ENCODE measurements at regions not wholly inside any gene's neighbourhood (a gene's known extent, or its start where the extent isn't known, plus 50 kb on each side); places are given as distances from the start of the nearest gene placed in this dataset.

- no peak overlapping the region for H3K4me3 Mint-ChIP-seq
- H3K4me1 Mint-ChIP-seq, result no peaks in the 10 kb centered on the region
- no peak for DNase-seq (ENCODE audit: low spot score in 2 of 2, unreplicated experiment in 2 of 2)
Observed at GRCh38 chr12:74906224-74906623, 303.4 kb downstream of the KCNC2 start.

GRCh38 chr12:74910831-74911230 lies 298.8 kb downstream of the KCNC2 start:
- Mint-ChIP-seq H3K4me1 (no peaks in the 10 kb centered on the region), H3K27ac (no peak overlapping the region), H3K27me3 (ENCODE audit: low read depth) (no peaks in the 10 kb centered on the region), H3K9me3 (no peaks in the 10 kb centered on the region), H3K36me3 (no peaks in the 10 kb centered on the region), H3K4me3 (no peak overlapping the region)
- no peak for TF ChIP-seq CTCF (IDR thresholded peaks at IDR 0.05; ENCODE audit: unreplicated experiment)
- DNase-seq (ENCODE audit: low spot score in 2 of 2, unreplicated experiment in 2 of 2), result no peak

More at GRCh38 chr12:74906224-74906623, 303.4 kb downstream of the KCNC2 start:
- H3K27me3 Mint-ChIP-seq (ENCODE audit: low read depth), result no peaks in the 10 kb centered on the region
- H3K27ac Mint-ChIP-seq, result no peak overlapping the region
- no peaks in the 10 kb centered on the region for H3K36me3 Mint-ChIP-seq
- TF ChIP-seq CTCF (IDR thresholded peaks at IDR 0.05; ENCODE audit: unreplicated experiment), result no peak
- no peaks in the 10 kb centered on the region for H3K9me3 Mint-ChIP-seq

- H3K4me1 Mint-ChIP-seq, result no peaks in the 10 kb centered on the region
- no peak overlapping the region for H3K4me3 Mint-ChIP-seq
- no peaks in the 10 kb centered on the region for H3K9me3 Mint-ChIP-seq
- DNase-seq (ENCODE audit: low spot score in 2 of 2, unreplicated experiment in 2 of 2), result no peak
- no peak overlapping the region for H3K27ac Mint-ChIP-seq
- no peak for TF ChIP-seq CTCF (IDR thresholded peaks at IDR 0.05; ENCODE audit: unreplicated experiment)
- no peaks in the 10 kb centered on the region for H3K36me3 Mint-ChIP-seq
- no peaks in the 10 kb centered on the region for H3K27me3 Mint-ChIP-seq (ENCODE audit: low read depth)
Observed at GRCh38 chr12:74914378-74914777, 295.3 kb downstream of the KCNC2 start.

GRCh38 chr12:74915718-74916117 lies 293.9 kb downstream of the KCNC2 start:
- Mint-ChIP-seq H3K27ac (no peak overlapping the region), H3K27me3 (ENCODE audit: low read depth) (no peaks in the 10 kb centered on the region), H3K36me3 (no peaks in the 10 kb centered on the region), H3K4me1 (no peaks in the 10 kb centered on the region), H3K4me3 (no peak overlapping the region), H3K9me3 (no peaks in the 10 kb centered on the region)
- no peak for TF ChIP-seq CTCF (IDR thresholded peaks at IDR 0.05; ENCODE audit: unreplicated experiment)
- no peak for DNase-seq (ENCODE audit: low spot score in 2 of 2, unreplicated experiment in 2 of 2)

GRCh38 chr12:74917743-74918142 lies 291.9 kb downstream of the KCNC2 start:
- DNase-seq (ENCODE audit: low spot score in 2 of 2, unreplicated experiment in 2 of 2), result no peak
- Mint-ChIP-seq H3K36me3 (no peaks in the 10 kb centered on the region), H3K27me3 (ENCODE audit: low read depth) (no peaks in the 10 kb centered on the region), H3K4me1 (no peaks in the 10 kb centered on the region), H3K27ac (no peak overlapping the region), H3K9me3 (no peaks in the 10 kb centered on the region), H3K4me3 (no peak overlapping the region)
- TF ChIP-seq CTCF (IDR thresholded peaks at IDR 0.05; ENCODE audit: unreplicated experiment), result no peak

GRCh38 chr12:74918291-74918690 lies 291.3 kb downstream of the KCNC2 start:
- Mint-ChIP-seq H3K4me3 (no peak overlapping the region), H3K4me1 (no peaks in the 10 kb centered on the region), H3K9me3 (peaks cover 3% of the 10 kb centered on the region), H3K27ac (no peak overlapping the region), H3K36me3 (no peaks in the 10 kb centered on the region), H3K27me3 (ENCODE audit: low read depth) (no peaks in the 10 kb centered on the region)
- TF ChIP-seq CTCF (IDR thresholded peaks at IDR 0.05; ENCODE audit: unreplicated experiment), result no peak
- DNase-seq (ENCODE audit: low spot score in 2 of 2, unreplicated experiment in 2 of 2), result no peak
